Loucy (cell line): ENCODE measurements at regions not wholly inside any gene's neighbourhood (a gene's known extent, or its start where the extent isn't known, plus 50 kb on each side); places are given as distances from the start of the nearest gene placed in this dataset.
"Not testable (repeated sequence)": the region's sequence is repeated elsewhere in the genome, so short reads cannot be mapped to it uniquely, and the experiment has no call there.

Source experiments
- H2AFZ ChIP-seq: fragments of 200-600 bp; sonication (generic); 2 replicates; pipeline ENCODE4 v1.6.0; 2016; ENCODE audit warnings: antibody characterized with exemption, mild to moderate bottlenecking, low read length, moderate library complexity
- H3F3A ChIP-seq: fragments of 200-600 bp; 2 replicates; pipeline ENCODE4 v1.6.0; 2016; ENCODE audit warnings: antibody characterized with exemption, low read depth, mild to moderate bottlenecking
- H3K27me3 ChIP-seq: fragments of 200-600 bp; sonication (generic); 2 replicates; pipeline ENCODE4 v1.6.1; 2014; ENCODE audit warnings: low read length, mild to moderate bottlenecking; ENCODE audit not compliant: insufficient read depth, poor library complexity, severe bottlenecking
- H3K36me3 ChIP-seq: fragments of 200-600 bp; sonication (generic); 2 replicates; pipeline ENCODE4 v1.6.1; 2016; ENCODE audit warnings: low read length; ENCODE audit not compliant: insufficient read depth
- H3K4me1 ChIP-seq: fragments of 200-600 bp; sonication (generic); 2 replicates; pipeline ENCODE4 v1.5.1; 2014; ENCODE audit warnings: low read length, mild to moderate bottlenecking; ENCODE audit not compliant: insufficient read depth, poor library complexity, severe bottlenecking
- H3K4me2 ChIP-seq: fragments of 200-600 bp; sonication (generic); 2 replicates; pipeline ENCODE4 v1.6.0; 2014; ENCODE audit warnings: antibody characterized with exemption, low read length, low read depth, mild to moderate bottlenecking; ENCODE audit not compliant: poor library complexity, severe bottlenecking
- H3K4me3 ChIP-seq: fragments of 200-600 bp; sonication (generic); 2 replicates; pipeline ENCODE4 v1.5.1; 2014; ENCODE audit warnings: low read length, mild to moderate bottlenecking, mixed read lengths; ENCODE audit not compliant: poor library complexity, severe bottlenecking
- H3K79me2 ChIP-seq: fragments of 200-600 bp; sonication (generic); 2 replicates; pipeline ENCODE4 v1.6.1; 2014; ENCODE audit warnings: low read length; ENCODE audit not compliant: insufficient read depth
- H3K9ac ChIP-seq: fragments of 200-600 bp; sonication (generic); 2 replicates; pipeline ENCODE4 v1.6.0; 2014; ENCODE audit warnings: mild to moderate bottlenecking, low read depth, low read length, moderate library complexity; ENCODE audit not compliant: poor library complexity, severe bottlenecking
- H3K9me2 ChIP-seq: fragments of 200-600 bp; sonication (generic); replicated peaks from 2 replicates; pipeline ENCODE4 v1.6.1; 2016; ENCODE audit warnings: low read depth, low read length, mixed read lengths
- H3K9me3 ChIP-seq: fragments of 200-600 bp; sonication (generic); 2 replicates; pipeline ENCODE4 v1.6.1; 2014; ENCODE audit warnings: mild to moderate bottlenecking, antibody characterized with exemption, low read length, low read depth; ENCODE audit not compliant: insufficient read depth
- H4K20me1 ChIP-seq: fragments of 200-600 bp; sonication (generic); 2 replicates; pipeline ENCODE4 v1.6.0; 2014; ENCODE audit warnings: antibody characterized with exemption, low read length, mild to moderate bottlenecking; ENCODE audit not compliant: insufficient read depth, poor library complexity, severe bottlenecking
- CTCF ChIP-seq: fragments of 200-600 bp; sonication (generic); conservative IDR thresholded peaks from 2 replicates; pipeline ENCODE4 v1.5.1; 2014; ENCODE audit warnings: mild to moderate bottlenecking, antibody characterized with exemption, low read length
- EZH2phosphoT487 ChIP-seq: fragments of 200-600 bp; IDR thresholded peaks from 2 replicates; pipeline ENCODE4 v1.6.1; 2018; ENCODE audit warnings: antibody characterized with exemption, mild to moderate bottlenecking, moderate library complexity, borderline replicate concordance

- Histone ChIP-seq H3K9me3 (no peaks in the 10 kb centered on the region; the same call in 1 of the 2 replicates), H3K27me3 (no peaks in the 10 kb centered on the region), H2AFZ (no peak overlapping the region), H3K4me3 (no peak overlapping the region), H3F3A (no peaks in the 10 kb centered on the region), H3K9ac (no peak overlapping the region), H3K79me2 (no peaks in the 10 kb centered on the region), H3K9me2 (no peaks in the 10 kb centered on the region), H3K4me2 (no peak overlapping the region), H4K20me1 (no peaks in the 10 kb centered on the region), H3K4me1 (no peaks in the 10 kb centered on the region), H3K36me3 (no peaks in the 10 kb centered on the region)
- no peak for TF ChIP-seq CTCF
Observed at GRCh38 chr2:31788273-31788672, 207.5 kb upstream of the SRD5A2 start.

GRCh38 chr2:31785876-31786275 lies 205.1 kb upstream of the SRD5A2 start:
- H3K4me1 ChIP-seq: no peaks in the 10 kb centered on the region
- TF ChIP-seq EZH2phosphoT487 (no peak), CTCF (no peak)
- H4K20me1 ChIP-seq: no peaks in the 10 kb centered on the region
- H3K9me3 ChIP-seq: no peaks in the 10 kb centered on the region; the same call in 1 of the 2 replicates
- H3K79me2 ChIP-seq: no peaks in the 10 kb centered on the region
- H3K4me2 ChIP-seq: no peak overlapping the region
- no peak overlapping the region for H3K4me3 ChIP-seq
- no peak overlapping the region for H3K9ac ChIP-seq
- H2AFZ ChIP-seq: no peak overlapping the region
- no peaks in the 10 kb centered on the region for H3F3A ChIP-seq
- H3K36me3 ChIP-seq: no peaks in the 10 kb centered on the region
- no peaks in the 10 kb centered on the region for H3K9me2 ChIP-seq
- H3K27me3 ChIP-seq: no peaks in the 10 kb centered on the region

GRCh38 chr2:31784868-31785267 lies 204.1 kb upstream of the SRD5A2 start:
- TF ChIP-seq CTCF: no peak
- TF ChIP-seq EZH2phosphoT487: no peak
- Histone ChIP-seq H3K4me1 (no peaks in the 10 kb centered on the region), H3K9ac (no peak overlapping the region), H3K36me3 (no peaks in the 10 kb centered on the region), H3K9me3 (no peaks in the 10 kb centered on the region; the same call in 1 of the 2 replicates), H3K9me2 (no peaks in the 10 kb centered on the region), H3K27me3 (no peaks in the 10 kb centered on the region), H4K20me1 (no peaks in the 10 kb centered on the region), H3K4me3 (no peak overlapping the region), H3F3A (no peaks in the 10 kb centered on the region), H2AFZ (no peak overlapping the region), H3K4me2 (no peak overlapping the region), H3K79me2 (no peaks in the 10 kb centered on the region)

GRCh38 chr2:31783446-31784091 lies 202.8 kb upstream of the SRD5A2 start:
- H4K20me1 ChIP-seq, H3K9me3 ChIP-seq, H3K9ac ChIP-seq, H3K4me1 ChIP-seq, H3K79me2 ChIP-seq, H3K9me2 ChIP-seq, H3K27me3 ChIP-seq, H3K36me3 ChIP-seq, H2AFZ ChIP-seq, H3K4me2 ChIP-seq, H3F3A ChIP-seq, H3K4me3 ChIP-seq: not testable (repeated sequence)
